ENCODE measurements at regions not wholly inside any gene's neighbourhood (a gene's known extent, or its start where the extent isn't known, plus 50 kb on each side); places are given as distances from the start of the nearest gene placed in this dataset.

DNA sequence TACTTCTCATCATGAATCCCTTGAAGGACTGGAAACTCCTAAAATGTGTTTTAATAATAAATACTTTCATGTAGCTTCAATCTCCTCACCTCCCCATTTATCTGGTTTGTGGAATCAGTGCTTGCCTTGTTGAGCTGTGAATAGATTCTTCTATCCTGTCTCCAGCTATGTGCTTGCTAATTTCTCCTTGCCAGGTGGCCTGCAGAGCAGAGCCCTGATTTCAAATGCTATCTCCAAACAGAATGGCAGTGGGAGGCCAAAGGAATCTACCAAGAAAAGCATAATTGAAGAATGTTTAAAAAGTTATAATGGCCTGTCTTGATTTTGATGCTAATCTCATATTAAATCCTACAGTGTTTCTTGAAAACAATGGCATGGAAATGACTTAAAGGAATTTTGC is 309.3 kb upstream of the CHORDC1 start:
- H3K4me2 ChIP-seq (ENCODE audit: low read length) = no peak overlapping the region
- no peak overlapping the region for H3K27ac ChIP-seq (ENCODE audit: low read length)
- BruUV-seq (replicated peaks) = no TSS peak
- ChIA-PET POLR2A (ENCODE audit: unreplicated experiment) (no interaction called here), CTCF (no interaction called here)
- H3K27me3 ChIP-seq (ENCODE audit: low read length) = no peaks in the 10 kb centered on the region
- H3K4me1 ChIP-seq (ENCODE audit: insufficient read depth, low read length) = no peaks in the 10 kb centered on the region
- H3K9ac ChIP-seq (ENCODE audit: low read length) = no peak overlapping the region
- no peaks in the 10 kb centered on the region for H3K9me2 ChIP-seq (replicated peaks; ENCODE audit: low read length)
- TF ChIP-seq, protein P1, sequence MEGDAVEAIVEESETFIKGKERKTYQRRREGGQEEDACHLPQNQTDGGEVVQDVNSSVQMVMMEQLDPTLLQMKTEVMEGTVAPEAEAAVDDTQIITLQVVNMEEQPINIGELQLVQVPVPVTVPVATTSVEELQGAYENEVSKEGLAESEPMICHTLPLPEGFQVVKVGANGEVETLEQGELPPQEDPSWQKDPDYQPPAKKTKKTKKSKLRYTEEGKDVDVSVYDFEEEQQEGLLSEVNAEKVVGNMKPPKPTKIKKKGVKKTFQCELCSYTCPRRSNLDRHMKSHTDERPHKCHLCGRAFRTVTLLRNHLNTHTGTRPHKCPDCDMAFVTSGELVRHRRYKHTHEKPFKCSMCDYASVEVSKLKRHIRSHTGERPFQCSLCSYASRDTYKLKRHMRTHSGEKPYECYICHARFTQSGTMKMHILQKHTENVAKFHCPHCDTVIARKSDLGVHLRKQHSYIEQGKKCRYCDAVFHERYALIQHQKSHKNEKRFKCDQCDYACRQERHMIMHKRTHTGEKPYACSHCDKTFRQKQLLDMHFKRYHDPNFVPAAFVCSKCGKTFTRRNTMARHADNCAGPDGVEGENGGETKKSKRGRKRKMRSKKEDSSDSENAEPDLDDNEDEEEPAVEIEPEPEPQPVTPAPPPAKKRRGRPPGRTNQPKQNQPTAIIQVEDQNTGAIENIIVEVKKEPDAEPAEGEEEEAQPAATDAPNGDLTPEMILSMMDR (conservative IDR thresholded peaks at IDR 0.05; ENCODE audit: low read depth, low read length) = no peak
- no peak for TF ChIP-seq EZH2 (IDR thresholded peaks at IDR 0.05; ENCODE audit: low read length, unreplicated experiment)
- TF ChIP-seq EZH2phosphoT487 (IDR thresholded peaks at IDR 0.05; ENCODE audit: borderline replicate concordance, low read length) = no peak
- intact Hi-C loops (cut with micrococcal nuclease) = no loop called here
- no peak for DNase-seq
- no peaks in the 10 kb centered on the region for H3F3A ChIP-seq (ENCODE audit: low read length, unreplicated experiment)
- no peak overlapping the region for H3K4me3 ChIP-seq (ENCODE audit: low read length)
- H3K36me3 ChIP-seq (ENCODE audit: low read depth, low read length) = no peaks in the 10 kb centered on the region
- H4K20me1 ChIP-seq (ENCODE audit: low read length) = no peaks in the 10 kb centered on the region
- H2AFZ ChIP-seq (ENCODE audit: low read length) = no peak overlapping the region
- ATAC-seq = no peak
- no peaks in the 10 kb centered on the region for H3K9me3 ChIP-seq (ENCODE audit: low read length)
- H3K79me2 ChIP-seq (ENCODE audit: low read length) = no peaks in the 10 kb centered on the region

DNA sequence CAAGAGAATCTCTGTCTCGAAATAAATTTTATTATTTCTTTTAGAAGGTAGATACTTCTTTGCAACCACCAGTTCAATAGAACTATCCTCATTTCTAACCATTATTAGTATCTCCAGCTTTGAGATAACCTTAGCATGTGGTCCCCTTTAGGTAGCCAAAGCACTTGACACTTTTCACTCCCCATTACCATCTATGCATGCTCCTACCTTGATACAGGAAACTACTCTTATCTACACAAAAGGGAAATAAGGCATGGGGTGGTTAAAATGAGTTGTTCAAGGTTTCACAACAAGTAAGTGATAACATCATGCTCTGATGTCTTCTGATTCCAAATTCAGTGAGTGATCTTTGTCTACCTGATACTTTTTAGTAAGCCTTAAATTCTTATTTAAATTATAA is 308.2 kb upstream of the CHORDC1 start:
- Histone ChIP-seq H3K9me2 (replicated peaks; ENCODE audit: low read length) (no peaks in the 10 kb centered on the region), H2AFZ (ENCODE audit: low read length) (no peak overlapping the region), H3K36me3 (ENCODE audit: low read depth, low read length) (no peaks in the 10 kb centered on the region), H3K9ac (ENCODE audit: low read length) (no peak overlapping the region), H3F3A (ENCODE audit: low read length, unreplicated experiment) (no peaks in the 10 kb centered on the region), H3K4me3 (ENCODE audit: low read length) (no peak overlapping the region), H3K79me2 (ENCODE audit: low read length) (no peaks in the 10 kb centered on the region), H3K27me3 (ENCODE audit: low read length) (no peaks in the 10 kb centered on the region), H3K9me3 (ENCODE audit: low read length) (no peaks in the 10 kb centered on the region), H4K20me1 (ENCODE audit: low read length) (no peaks in the 10 kb centered on the region), H3K27ac (ENCODE audit: low read length) (no peak overlapping the region), H3K4me2 (ENCODE audit: low read length) (no peak overlapping the region), H3K4me1 (ENCODE audit: insufficient read depth, low read length) (no peaks in the 10 kb centered on the region)
- ChIA-PET CTCF (no interaction called here), POLR2A (ENCODE audit: unreplicated experiment) (no interaction called here)
- no peak for ATAC-seq
- BruUV-seq (replicated peaks) = no TSS peak
- intact Hi-C loops (cut with micrococcal nuclease) = no loop called here
- no peak for DNase-seq
- TF ChIP-seq, protein P1 (conservative IDR thresholded peaks at IDR 0.05; ENCODE audit: low read depth, low read length) = no peak
- TF ChIP-seq EZH2phosphoT487 (IDR thresholded peaks at IDR 0.05; ENCODE audit: borderline replicate concordance, low read length) = no peak
- no peak for TF ChIP-seq EZH2 (IDR thresholded peaks at IDR 0.05; ENCODE audit: low read length, unreplicated experiment)

DNA sequence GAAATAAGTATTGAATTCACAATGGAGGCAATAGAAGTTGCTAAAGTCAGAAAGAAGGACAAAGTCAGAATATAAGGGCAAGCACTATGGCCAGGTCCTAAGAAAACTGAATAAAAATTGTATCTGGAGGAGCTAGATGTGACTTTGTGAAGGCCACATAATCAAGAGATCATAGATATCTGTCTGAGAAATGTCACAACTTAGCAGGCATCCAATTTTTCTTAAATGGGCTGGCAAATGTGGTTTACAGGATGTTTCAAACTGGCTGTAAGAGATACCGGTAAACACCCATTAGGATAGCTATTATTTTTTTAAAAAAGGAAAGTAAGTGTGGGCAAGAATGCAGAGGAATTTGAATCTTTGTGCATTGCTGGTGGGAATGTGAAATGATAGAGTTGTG is 303.1 kb upstream of the CHORDC1 start:
- intact Hi-C loops (cut with micrococcal nuclease) = no loop called here

More for the DNA sequence above, 303.1 kb upstream of the CHORDC1 start:
- no peak overlapping the region for H2AFZ ChIP-seq (ENCODE audit: low read length)
- H4K20me1 ChIP-seq (ENCODE audit: low read length) = no peaks in the 10 kb centered on the region
- ATAC-seq (no peak), DNase-seq (no peak)
- TF ChIP-seq EZH2phosphoT487 (IDR thresholded peaks at IDR 0.05; ENCODE audit: borderline replicate concordance, low read length) = no peak
- TF ChIP-seq, protein P1 (conservative IDR thresholded peaks at IDR 0.05; ENCODE audit: low read depth, low read length) = no peak
- no peak for TF ChIP-seq EZH2 (IDR thresholded peaks at IDR 0.05; ENCODE audit: low read length, unreplicated experiment)
- POLR2A ChIA-PET (ENCODE audit: unreplicated experiment) = no interaction called here
- CTCF ChIA-PET = no interaction called here
- H3K27ac ChIP-seq (ENCODE audit: low read length) = no peak overlapping the region
- BruUV-seq (replicated peaks) = no TSS peak
- no peaks in the 10 kb centered on the region for H3K9me2 ChIP-seq (replicated peaks; ENCODE audit: low read length)
- no peaks in the 10 kb centered on the region for H3K36me3 ChIP-seq (ENCODE audit: low read depth, low read length)
- no peak overlapping the region for H3K9ac ChIP-seq (ENCODE audit: low read length)
- H3K4me2 ChIP-seq (ENCODE audit: low read length) = no peak overlapping the region
- H3K9me3 ChIP-seq (ENCODE audit: low read length) = no peaks in the 10 kb centered on the region
- H3F3A ChIP-seq (ENCODE audit: low read length, unreplicated experiment) = no peaks in the 10 kb centered on the region
- H3K79me2 ChIP-seq (ENCODE audit: low read length) = no peaks in the 10 kb centered on the region
- H3K4me3 ChIP-seq (ENCODE audit: low read length) = no peak overlapping the region
- H3K4me1 ChIP-seq (ENCODE audit: insufficient read depth, low read length) = no peaks in the 10 kb centered on the region
- H3K27me3 ChIP-seq (ENCODE audit: low read length) = no peaks in the 10 kb centered on the region
